NT2/D1 (cell line): ENCODE measurements at regions not wholly inside any gene's neighbourhood (a gene's known extent, or its start where the extent isn't known, plus 50 kb on each side); places are given as distances from the start of the nearest gene placed in this dataset.

Experiments
- SUZ12 ChIP-seq: IDR thresholded peaks from 2 replicates; pipeline ENCODE4 v1.6.1; 2011; ENCODE audit not compliant: insufficient read length, insufficient read depth; ENCODE audit errors: extremely low read depth
- YY1 ChIP-seq: IDR thresholded peaks from 2 replicates; pipeline ENCODE4 v1.6.1; 2011; ENCODE audit not compliant: insufficient read length, insufficient read depth

- TF ChIP-seq YY1 (no peak), SUZ12 (no peak)
These were observed 887.7 kb downstream of the CDH11 start for GRCh38 chr16:64234200-64234599.
